ENCODE measurements at regions not wholly inside any gene's neighbourhood (a gene's known extent, or its start where the extent isn't known, plus 50 kb on each side); places are given as distances from the start of the nearest gene placed in this dataset.
"Not testable (repeated sequence)": the region's sequence is repeated elsewhere in the genome, so short reads cannot be mapped to it uniquely, and the experiment has no call there.

DNA sequence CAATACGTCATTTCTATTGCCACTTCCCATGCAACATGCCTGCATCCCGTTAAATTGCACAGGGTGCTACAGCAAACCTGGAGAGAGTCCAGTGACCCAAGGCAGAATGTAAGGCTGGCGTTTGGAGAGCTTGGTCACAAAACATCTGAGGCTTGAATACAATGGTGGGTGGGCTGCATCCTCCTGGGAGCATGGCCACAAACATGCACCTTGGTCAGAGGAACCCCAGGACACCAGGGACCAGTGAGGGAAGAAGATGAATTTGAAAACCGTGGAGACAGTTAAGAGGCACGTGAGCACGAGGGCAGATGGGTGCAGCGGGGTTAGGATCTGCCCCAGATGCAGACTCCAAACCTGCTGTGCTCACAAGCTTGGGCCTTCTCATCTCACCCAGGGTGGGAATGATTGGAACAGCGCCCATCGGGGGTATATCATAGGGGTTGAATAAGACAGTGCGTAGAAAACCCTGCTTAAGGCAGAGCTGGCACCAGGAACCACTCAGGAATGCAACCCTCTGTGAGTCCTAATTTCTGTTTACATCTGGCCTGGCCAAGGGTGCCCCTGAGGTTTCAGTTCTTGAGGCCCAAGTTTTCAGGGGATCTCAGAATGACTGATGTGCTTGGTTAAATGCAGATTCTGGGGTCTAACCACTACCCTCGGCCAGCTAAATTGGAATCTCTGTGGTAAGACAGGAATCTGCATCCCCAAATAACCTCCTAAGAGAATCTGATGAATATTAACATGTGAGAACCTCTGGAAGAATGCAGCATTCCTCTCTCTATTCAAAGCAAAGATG lies 97.2 kb downstream of the ARL4C start:
- H3K4me3 ChIP-seq (ENCODE audit: low read depth, low read length) = no peak overlapping the region
- no peak for TF ChIP-seq CTCF (IDR thresholded peaks at IDR 0.05; ENCODE audit: low read depth, low read length)

- no peak overlapping the region for H3K4me3 ChIP-seq (ENCODE audit: low read depth, low read length)
- no peak for TF ChIP-seq CTCF (IDR thresholded peaks at IDR 0.05; ENCODE audit: low read depth, low read length)
These were observed 98.3 kb downstream of the ARL4C start for GRCh38 chr2:234398531-234398930.

- no peak for TF ChIP-seq CTCF (IDR thresholded peaks at IDR 0.05; ENCODE audit: low read depth, low read length)
These were observed 100.9 kb downstream of the ARL4C start for GRCh38 chr2:234395891-234396420.

DNA sequence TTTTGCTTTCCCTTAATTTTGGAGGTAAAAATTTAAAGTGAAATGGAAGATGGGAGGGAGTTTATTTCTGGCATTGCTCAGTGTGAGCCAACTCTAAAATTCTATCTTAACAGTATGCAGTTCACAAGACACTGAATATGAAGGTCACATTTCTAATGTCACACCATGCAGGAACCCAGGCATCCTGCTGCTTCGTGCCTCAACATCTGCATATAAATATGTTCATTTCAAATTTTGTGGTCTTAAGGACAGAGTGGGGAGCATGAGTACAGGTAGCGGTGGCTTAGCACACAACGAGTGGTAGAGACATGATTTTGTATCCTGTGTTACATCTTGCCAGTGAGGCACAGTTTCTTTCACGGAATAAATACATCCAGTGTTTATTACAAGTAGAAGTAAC lies 102.4 kb downstream of the ARL4C start:
- TF ChIP-seq CTCF (IDR thresholded peaks at IDR 0.05; ENCODE audit: low read depth, low read length) = no peak
- H3K4me3 ChIP-seq (ENCODE audit: low read depth, low read length) = no peak overlapping the region

More at GRCh38 chr2:234395891-234396420, 100.9 kb downstream of the ARL4C start:
- no peak overlapping the region for H3K4me3 ChIP-seq (ENCODE audit: low read depth, low read length)

GRCh38 chr2:234393354-234393753 lies 103.5 kb downstream of the ARL4C start:
- TF ChIP-seq CTCF (IDR thresholded peaks at IDR 0.05; ENCODE audit: low read depth, low read length) = no peak
- H3K4me3 ChIP-seq (ENCODE audit: low read depth, low read length) = no peak overlapping the region

- H3K4me3 ChIP-seq (ENCODE audit: low read depth, low read length) = no peak overlapping the region
- TF ChIP-seq CTCF (IDR thresholded peaks at IDR 0.05; ENCODE audit: low read depth, low read length) = no peak
These were observed 104.8 kb downstream of the ARL4C start for GRCh38 chr2:234392041-234392615.

DNA sequence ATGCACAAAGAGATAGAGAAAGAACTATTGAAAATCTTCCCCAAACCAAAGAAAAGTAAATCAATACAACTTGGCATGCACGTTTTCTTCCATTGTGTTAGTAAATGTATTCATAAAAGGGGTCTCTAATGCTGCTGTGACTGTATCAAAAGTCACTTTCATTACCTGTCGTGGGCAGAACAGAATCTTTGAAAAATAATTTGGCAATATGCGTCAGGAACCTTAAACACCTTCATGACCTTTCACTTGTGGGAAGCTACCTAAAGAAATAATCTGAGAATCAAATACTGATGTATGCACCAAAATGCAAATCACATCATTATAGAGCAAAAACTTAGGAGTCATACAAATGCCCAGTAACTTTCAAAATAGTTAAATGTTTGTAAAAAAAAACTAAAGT lies 105.3 kb downstream of the ARL4C start:
- no peak overlapping the region for H3K4me3 ChIP-seq (ENCODE audit: low read depth, low read length)
- TF ChIP-seq CTCF (IDR thresholded peaks at IDR 0.05; ENCODE audit: low read depth, low read length) = no peak

- not testable (repeated sequence) for H3K4me3 ChIP-seq (ENCODE audit: low read depth, low read length)
These were observed 107.2 kb downstream of the ARL4C start for GRCh38 chr2:234389661-234390060.

All from WI38 (cell line).